Keratinocyte (primary cell): ENCODE measurements at regions not wholly inside any gene's neighbourhood (a gene's known extent, or its start where the extent isn't known, plus 50 kb on each side); places are given as distances from the start of the nearest gene placed in this dataset.

Source experiments
- DNase-seq: peaks from one replicate; pipeline ENCODE4 v3.0.0-alpha.2; 2011; ENCODE audit warnings: low read depth, missing footprints, low spot score
- FAIRE-seq: peaks from 2 replicates; lab custom pipeline; 2011; peaks lifted over from hg19 to GRCh38; lab: Jason Lieb, UNC
- H2AFZ ChIP-seq: 2 replicates; pipeline ENCODE4 v1.6.0; 2012; ENCODE audit warnings: low read length, control low read depth, inconsistent platforms; ENCODE audit not compliant: control insufficient read depth
- H3K27ac ChIP-seq: 2 replicates; pipeline ENCODE4 v1.5.1; 2011; ENCODE audit warnings: low read length; ENCODE audit not compliant: control insufficient read depth, insufficient read depth
- H3K27me3 ChIP-seq: 3 replicates; pipeline ENCODE4 v1.6.0; 2011; ENCODE audit warnings: low read length; ENCODE audit not compliant: control insufficient read depth, insufficient read depth; ENCODE audit errors: extremely low read depth
- H3K36me3 ChIP-seq, 2 experiments: 2 replicates in 1 of 2; 3 replicates in 1 of 2; pipeline ENCODE4 v1.5.1; 2011; ENCODE audit warnings: low read length in 2 of 2, mild to moderate bottlenecking in 1 of 2; ENCODE audit not compliant: control insufficient read depth in 2 of 2, insufficient read depth in 2 of 2; ENCODE audit errors: extremely low read depth in 1 of 2
- H3K4me1 ChIP-seq: 3 replicates; pipeline ENCODE4 v1.5.1; 2011; ENCODE audit warnings: low read length; ENCODE audit not compliant: control insufficient read depth, insufficient read depth; ENCODE audit errors: extremely low read depth
- H3K4me2 ChIP-seq: 3 replicates; pipeline ENCODE4 v1.6.0; 2011; ENCODE audit warnings: low read depth, low read length; ENCODE audit not compliant: control insufficient read depth, insufficient read depth; ENCODE audit errors: extremely low read depth
- H3K4me3 ChIP-seq, 3 experiments: fragments of 200-600 bp in 1 of 3; sonication (generic) in 1 of 3; 2 replicates in 2 of 3; 3 replicates in 1 of 3; pipeline ENCODE4 v1.5.1; 2011 to 2016; ENCODE audit warnings: low read length in 3 of 3, mild to moderate bottlenecking in 3 of 3, control low read depth in 2 of 3, inconsistent platforms in 1 of 3, low read depth in 1 of 3, mixed read lengths in 1 of 3, mixed run types in 1 of 3, moderate library complexity in 1 of 3; ENCODE audit not compliant: control insufficient read depth in 2 of 3, insufficient read depth in 2 of 3; ENCODE audit errors: extremely low read depth in 1 of 3
- H3K79me2 ChIP-seq: 2 replicates; pipeline ENCODE4 v1.6.0; 2012; ENCODE audit warnings: low read length; ENCODE audit not compliant: control insufficient read depth, insufficient read depth
- H3K9ac ChIP-seq: 3 replicates; pipeline ENCODE4 v1.6.0; 2011; ENCODE audit warnings: low read length; ENCODE audit not compliant: control insufficient read depth, insufficient read depth; ENCODE audit errors: extremely low read depth
- H3K9me1 ChIP-seq: 3 replicates; pipeline ENCODE4 v1.6.0; 2011; ENCODE audit warnings: low read length; ENCODE audit not compliant: control insufficient read depth, insufficient read depth; ENCODE audit errors: extremely low read depth
- H3K9me3 ChIP-seq: 2 replicates; pipeline ENCODE4 v1.5.1; 2012; ENCODE audit warnings: low read depth, low read length; ENCODE audit not compliant: control insufficient read depth
- H4K20me1 ChIP-seq: 3 replicates; pipeline ENCODE4 v1.6.0; 2011; ENCODE audit warnings: low read length; ENCODE audit not compliant: control insufficient read depth, insufficient read depth; ENCODE audit errors: extremely low read depth
- EZH2 ChIP-seq: IDR thresholded peaks from one replicate; pipeline ENCODE4 v1.6.1; 2012; ENCODE audit warnings: inconsistent platforms, mild to moderate bottlenecking, low read length, moderate library complexity
- dilution Hi-C: fragments of 300-500 bp; cut with MboI; formaldehyde crosslinking; loops from one replicate; pipeline ENCODE4 v1.7.0; 2020; ENCODE audit warnings: low sequenced_read_pairs; ENCODE audit not compliant: extremely low pct_ligation_motif_present
- TF ChIP-seq, protein P1 (sequence below), 3 experiments: IDR thresholded peaks in 1 of 3; conservative IDR thresholded peaks in 1 of 3; optimal IDR thresholded peaks in 1 of 3; 2 replicates in 2 of 3; 3 replicates in 1 of 3; pipeline versions ENCODE3 to v1.5.1; 2011; ENCODE audit warnings: low read length in 3 of 3, mild to moderate bottlenecking in 3 of 3, moderate library complexity in 2 of 3, control low read depth in 1 of 3, inconsistent platforms in 1 of 3; ENCODE audit not compliant: insufficient read depth in 2 of 3; ENCODE audit errors: extremely low read depth in 1 of 3

GRCh38 chr12:19872621-19873540 lies 433.6 kb downstream of the AEBP2 start:
- dilution Hi-C loops = no loop called here
- no peak overlapping the region for H3K4me3 ChIP-seq
- no peak for DNase-seq
- no peaks in the 10 kb centered on the region for H3K36me3 ChIP-seq
- H3K27me3 ChIP-seq = no peaks in the 10 kb centered on the region
- H3K9ac ChIP-seq = no peak overlapping the region
- no peaks in the 10 kb centered on the region for H3K9me3 ChIP-seq
- TF ChIP-seq EZH2 = no peak
- TF ChIP-seq, protein P1, sequence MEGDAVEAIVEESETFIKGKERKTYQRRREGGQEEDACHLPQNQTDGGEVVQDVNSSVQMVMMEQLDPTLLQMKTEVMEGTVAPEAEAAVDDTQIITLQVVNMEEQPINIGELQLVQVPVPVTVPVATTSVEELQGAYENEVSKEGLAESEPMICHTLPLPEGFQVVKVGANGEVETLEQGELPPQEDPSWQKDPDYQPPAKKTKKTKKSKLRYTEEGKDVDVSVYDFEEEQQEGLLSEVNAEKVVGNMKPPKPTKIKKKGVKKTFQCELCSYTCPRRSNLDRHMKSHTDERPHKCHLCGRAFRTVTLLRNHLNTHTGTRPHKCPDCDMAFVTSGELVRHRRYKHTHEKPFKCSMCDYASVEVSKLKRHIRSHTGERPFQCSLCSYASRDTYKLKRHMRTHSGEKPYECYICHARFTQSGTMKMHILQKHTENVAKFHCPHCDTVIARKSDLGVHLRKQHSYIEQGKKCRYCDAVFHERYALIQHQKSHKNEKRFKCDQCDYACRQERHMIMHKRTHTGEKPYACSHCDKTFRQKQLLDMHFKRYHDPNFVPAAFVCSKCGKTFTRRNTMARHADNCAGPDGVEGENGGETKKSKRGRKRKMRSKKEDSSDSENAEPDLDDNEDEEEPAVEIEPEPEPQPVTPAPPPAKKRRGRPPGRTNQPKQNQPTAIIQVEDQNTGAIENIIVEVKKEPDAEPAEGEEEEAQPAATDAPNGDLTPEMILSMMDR (optimal IDR thresholded peaks at IDR 0.05 in 1 of 3, IDR thresholded peaks at IDR 0.05 in 1 of 3, conservative IDR thresholded peaks at IDR 0.05 in 1 of 3; ENCODE audit: extremely low read depth in 1 of 3, insufficient read depth in 2 of 3, low read length in 3 of 3) = no peak
- H3K4me1 ChIP-seq = no peaks in the 10 kb centered on the region
- no peak for FAIRE-seq
- H3K9me1 ChIP-seq = no peaks in the 10 kb centered on the region
- H3K79me2 ChIP-seq = no peaks in the 10 kb centered on the region
- no peaks in the 10 kb centered on the region for H4K20me1 ChIP-seq
- H2AFZ ChIP-seq = no peak overlapping the region
- no peak overlapping the region for H3K27ac ChIP-seq
- no peak overlapping the region for H3K4me2 ChIP-seq

- dilution Hi-C loops = no loop called here
- Histone ChIP-seq H3K4me3 (no peak overlapping the region), H3K79me2 (no peaks in the 10 kb centered on the region), H4K20me1 (no peaks in the 10 kb centered on the region), H2AFZ (no peak overlapping the region), H3K27me3 (no peaks in the 10 kb centered on the region), H3K27ac (no peak overlapping the region), H3K9me3 (no peaks in the 10 kb centered on the region), H3K36me3 (no peaks in the 10 kb centered on the region), H3K4me2 (no peak overlapping the region), H3K4me1 (no peaks in the 10 kb centered on the region), H3K9ac (no peak overlapping the region), H3K9me1 (no peaks in the 10 kb centered on the region)
- FAIRE-seq = no peak
- TF ChIP-seq, protein P1 (optimal IDR thresholded peaks at IDR 0.05 in 1 of 3, IDR thresholded peaks at IDR 0.05 in 1 of 3, conservative IDR thresholded peaks at IDR 0.05 in 1 of 3; ENCODE audit: extremely low read depth in 1 of 3, insufficient read depth in 2 of 3, low read length in 3 of 3) = no peak
- TF ChIP-seq EZH2 = no peak
- no peak for DNase-seq
Measured at GRCh38 chr12:19880076-19880475, 440.8 kb downstream of the AEBP2 start.
